HG03565 (cell line): ENCODE measurements at regions not wholly inside any gene's neighbourhood (a gene's known extent, or its start where the extent isn't known, plus 50 kb on each side); places are given as distances from the start of the nearest gene placed in this dataset.
A peak's percentile ranks its signal among the peaks of the same experiment; 100 is the strongest.

Source experiments
- ATAC-seq: cut with Tn5 transposase; IDR thresholded peaks from one replicate; pipeline ENCODE4 v1.9.1; 2021; ENCODE audit warnings: mild to moderate bottlenecking, moderate library complexity; ENCODE audit not compliant: unreplicated experiment

GRCh38 chrX:40485973-40486372, 94.8 kb upstream of the ATP6AP2 start:
- ATAC-seq, result no peak

GRCh38 chrX:40485102-40485826, 95.5 kb upstream of the ATP6AP2 start:
- no peak for ATAC-seq

- no peak for ATAC-seq
Observed at GRCh38 chrX:40484408-40485091, 96.2 kb upstream of the ATP6AP2 start.

- no peak for ATAC-seq
Observed at GRCh38 chrX:40483502-40483901, 97.3 kb upstream of the ATP6AP2 start.

- ATAC-seq, result no peak
Observed at GRCh38 chrX:40479777-40480318, 100.9 kb upstream of the ATP6AP2 start.

- ATAC-seq, result no peak
Observed at GRCh38 chrX:40478474-40479065, 102.2 kb upstream of the ATP6AP2 start.

GRCh38 chrX:40476958-40477357, 103.8 kb upstream of the ATP6AP2 start:
- no peak for ATAC-seq

- ATAC-seq, result no peak
Observed at GRCh38 chrX:40474645-40475044, 106.1 kb upstream of the ATP6AP2 start.

GRCh38 chrX:40474205-40474626, 106.6 kb upstream of the ATP6AP2 start:
- ATAC-seq, result no peak

GRCh38 chrX:40473460-40474204, 107.1 kb upstream of the ATP6AP2 start:
- no peak for ATAC-seq

- no peak for ATAC-seq
Observed at GRCh38 chrX:40471965-40472648, 108.7 kb upstream of the ATP6AP2 start.

GRCh38 chrX:40470830-40471429, 109.8 kb upstream of the ATP6AP2 start:
- ATAC-seq, result no peak

GRCh38 chrX:40469316-40469715, 111.5 kb upstream of the ATP6AP2 start:
- ATAC-seq, result no peak

GRCh38 chrX:40468033-40468846, 112.5 kb upstream of the ATP6AP2 start:
- ATAC-seq, result peak; percentile 57

GRCh38 chrX:40467454-40467853, 113.3 kb upstream of the ATP6AP2 start:
- no peak for ATAC-seq

- no peak for ATAC-seq
Observed at GRCh38 chrX:40465735-40466551, 114.8 kb upstream of the ATP6AP2 start.

GRCh38 chrX:40462795-40463194, 118.0 kb upstream of the ATP6AP2 start:
- ATAC-seq, result no peak

- no peak for ATAC-seq
Observed at GRCh38 chrX:40460926-40461325, 119.8 kb upstream of the ATP6AP2 start.
